ENCODE measurements at regions not wholly inside any gene's neighbourhood (a gene's known extent, or its start where the extent isn't known, plus 50 kb on each side); places are given as distances from the start of the nearest gene placed in this dataset.

DNA sequence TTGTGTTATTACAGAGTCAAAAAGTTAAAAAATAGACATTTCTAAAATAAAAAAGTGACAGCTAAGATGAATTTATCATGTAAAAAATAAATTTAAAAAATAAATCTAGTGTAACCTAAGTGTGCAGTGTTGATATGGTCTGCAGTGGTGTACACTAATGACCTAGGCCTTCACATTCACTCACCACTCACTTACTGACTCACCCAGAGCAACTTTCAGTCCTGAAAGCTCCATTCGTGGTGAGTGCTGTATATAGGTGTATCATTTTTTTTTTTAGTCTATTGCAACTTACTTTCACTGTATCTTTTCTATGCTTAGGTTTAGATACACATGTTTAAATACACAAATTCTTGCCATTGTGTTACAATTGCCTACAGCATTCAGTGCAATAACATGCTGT, 459.4 kb upstream of the ROBO1 start:
- Histone ChIP-seq H2AFZ (ENCODE audit: low read depth, low read length) (no peak overlapping the region), H3K4me1 (ENCODE audit: insufficient read depth, low read length) (peaks cover 2% of the 10 kb centered on the region), H3K4me3 (ENCODE audit: low read length) (no peak overlapping the region), H3K9me3 (ENCODE audit: low read length) (no peaks in the 10 kb centered on the region), H3K36me3 (ENCODE audit: insufficient read depth, low read length) (no peaks in the 10 kb centered on the region), H3K27me3 (ENCODE audit: insufficient read depth, low read length) (no peaks in the 10 kb centered on the region)

DNA sequence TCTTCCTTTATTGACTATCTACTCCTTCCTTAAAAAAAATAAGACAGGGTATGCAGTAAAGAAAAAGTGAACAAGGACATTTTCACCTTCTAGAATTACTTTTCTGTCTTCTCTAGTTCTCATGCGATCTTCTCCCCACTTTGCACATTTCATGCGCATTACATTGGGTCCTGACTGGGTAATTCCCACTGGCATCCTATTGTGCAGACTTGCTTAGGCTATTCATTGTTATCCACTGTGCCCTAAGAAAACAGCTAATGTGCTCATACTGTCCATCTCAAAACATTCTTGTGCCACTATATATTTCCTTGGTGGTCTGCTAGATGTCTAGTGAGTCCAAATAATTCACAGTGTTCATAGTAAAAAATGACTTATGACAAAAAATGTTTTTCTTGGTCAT, 447.4 kb upstream of the ROBO1 start:
- no peaks in the 10 kb centered on the region for H3K4me1 ChIP-seq (ENCODE audit: insufficient read depth, low read length)
- H3K4me3 ChIP-seq (ENCODE audit: low read length), result no peak overlapping the region
- H2AFZ ChIP-seq (ENCODE audit: low read depth, low read length), result no peak overlapping the region
- H3K36me3 ChIP-seq (ENCODE audit: insufficient read depth, low read length), result no peaks in the 10 kb centered on the region
- H3K9me3 ChIP-seq (ENCODE audit: low read length), result no peaks in the 10 kb centered on the region
- no peaks in the 10 kb centered on the region for H3K27me3 ChIP-seq (ENCODE audit: insufficient read depth, low read length)

DNA sequence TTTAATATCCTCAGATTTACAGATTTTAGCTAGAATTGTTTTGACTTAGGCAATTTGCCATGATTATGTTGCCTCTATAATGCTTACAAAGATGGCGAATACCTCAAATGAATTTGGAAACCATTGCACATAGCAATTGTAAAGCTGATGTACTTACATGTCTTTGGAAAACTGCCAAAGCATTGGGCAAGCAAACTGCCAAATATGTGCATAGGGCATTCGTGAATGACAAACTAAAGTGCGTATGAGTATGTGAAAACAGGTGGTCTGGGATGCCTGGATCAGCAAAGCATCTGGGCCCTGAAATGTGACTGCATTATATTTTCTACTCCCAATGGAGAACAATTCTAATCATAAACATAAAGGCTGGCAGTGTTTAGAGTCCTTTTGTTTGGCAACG, 445.3 kb upstream of the ROBO1 start:
- Histone ChIP-seq H3K27me3 (ENCODE audit: insufficient read depth, low read length) (no peaks in the 10 kb centered on the region), H3K4me3 (ENCODE audit: low read length) (no peak overlapping the region), H2AFZ (ENCODE audit: low read depth, low read length) (no peak overlapping the region), H3K36me3 (ENCODE audit: insufficient read depth, low read length) (no peaks in the 10 kb centered on the region), H3K9me3 (ENCODE audit: low read length) (no peaks in the 10 kb centered on the region), H3K4me1 (ENCODE audit: insufficient read depth, low read length) (no peaks in the 10 kb centered on the region)

DNA sequence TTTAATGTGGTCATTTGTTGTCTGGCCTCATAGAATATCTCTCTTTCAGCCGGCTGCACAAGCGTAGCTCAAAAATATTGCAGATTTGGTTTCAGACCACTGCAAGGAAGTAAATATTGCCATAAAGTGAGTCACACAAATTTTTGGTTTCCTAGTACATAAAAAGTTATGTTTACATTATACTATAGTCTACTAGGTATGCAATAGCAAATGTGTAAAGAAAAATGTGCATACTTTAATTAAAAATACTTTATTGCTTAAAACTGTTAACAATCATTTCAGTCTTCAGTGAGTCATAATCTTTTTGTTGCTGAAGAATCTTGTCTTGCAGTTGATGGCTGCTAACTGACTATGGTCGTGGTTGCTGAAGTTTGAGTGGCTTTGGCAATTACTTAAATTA, 425.1 kb upstream of the ROBO1 start:
- no peak overlapping the region for H3K4me3 ChIP-seq (ENCODE audit: low read length)
- H3K4me1 ChIP-seq (ENCODE audit: insufficient read depth, low read length), result no peaks in the 10 kb centered on the region
- H3K9me3 ChIP-seq (ENCODE audit: low read length), result no peaks in the 10 kb centered on the region
- H2AFZ ChIP-seq (ENCODE audit: low read depth, low read length), result no peak overlapping the region
- H3K36me3 ChIP-seq (ENCODE audit: insufficient read depth, low read length), result no peaks in the 10 kb centered on the region
- H3K27me3 ChIP-seq (ENCODE audit: insufficient read depth, low read length), result no peaks in the 10 kb centered on the region

DNA sequence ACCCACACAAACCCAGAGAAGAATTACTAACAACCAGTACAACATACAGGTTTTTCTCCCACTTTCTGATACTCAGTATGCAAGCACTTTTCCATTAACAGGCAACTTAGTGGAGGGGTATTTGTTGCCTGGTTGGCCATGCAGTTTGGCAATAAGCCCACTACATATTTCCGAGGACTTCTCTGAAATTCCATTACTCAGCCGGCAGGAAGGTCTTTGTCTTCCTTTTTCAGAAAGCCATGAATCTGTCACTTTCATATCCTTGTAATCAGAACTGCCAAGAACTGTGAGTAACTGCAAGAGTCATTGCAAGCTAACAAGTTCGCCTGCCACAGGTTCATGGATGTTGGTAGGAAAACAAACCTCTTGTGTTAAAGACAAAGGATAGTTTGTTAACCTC, 422.3 kb upstream of the ROBO1 start:
- Histone ChIP-seq H2AFZ (ENCODE audit: low read depth, low read length) (no peak overlapping the region), H3K9me3 (ENCODE audit: low read length) (no peaks in the 10 kb centered on the region), H3K4me1 (ENCODE audit: insufficient read depth, low read length) (no peaks in the 10 kb centered on the region), H3K27me3 (ENCODE audit: insufficient read depth, low read length) (no peaks in the 10 kb centered on the region), H3K4me3 (ENCODE audit: low read length) (no peak overlapping the region), H3K36me3 (ENCODE audit: insufficient read depth, low read length) (no peaks in the 10 kb centered on the region)

DNA sequence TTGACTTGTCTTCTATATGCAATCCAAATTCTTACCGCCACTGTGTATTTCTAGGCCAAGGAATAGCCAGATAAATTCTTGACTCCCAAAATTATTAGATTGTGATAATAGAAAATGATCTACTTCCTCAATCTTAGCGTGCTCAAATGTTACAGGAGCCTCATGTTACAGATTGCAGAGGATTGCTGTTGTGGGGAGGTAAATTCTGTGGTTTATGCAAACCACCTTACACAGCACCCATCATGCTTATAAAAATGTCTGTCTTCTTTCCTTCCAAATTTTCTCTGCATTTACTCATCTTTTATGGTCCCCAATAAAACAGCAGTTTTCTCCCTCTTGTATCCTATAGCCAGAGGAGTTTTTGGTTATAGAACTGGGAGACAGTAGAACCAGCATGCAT, 420.2 kb upstream of the ROBO1 start:
- Histone ChIP-seq H2AFZ (ENCODE audit: low read depth, low read length) (no peak overlapping the region), H3K4me1 (ENCODE audit: insufficient read depth, low read length) (no peaks in the 10 kb centered on the region), H3K27me3 (ENCODE audit: insufficient read depth, low read length) (no peaks in the 10 kb centered on the region), H3K9me3 (ENCODE audit: low read length) (no peaks in the 10 kb centered on the region), H3K4me3 (ENCODE audit: low read length) (no peak overlapping the region), H3K36me3 (ENCODE audit: insufficient read depth, low read length) (no peaks in the 10 kb centered on the region)

DNA sequence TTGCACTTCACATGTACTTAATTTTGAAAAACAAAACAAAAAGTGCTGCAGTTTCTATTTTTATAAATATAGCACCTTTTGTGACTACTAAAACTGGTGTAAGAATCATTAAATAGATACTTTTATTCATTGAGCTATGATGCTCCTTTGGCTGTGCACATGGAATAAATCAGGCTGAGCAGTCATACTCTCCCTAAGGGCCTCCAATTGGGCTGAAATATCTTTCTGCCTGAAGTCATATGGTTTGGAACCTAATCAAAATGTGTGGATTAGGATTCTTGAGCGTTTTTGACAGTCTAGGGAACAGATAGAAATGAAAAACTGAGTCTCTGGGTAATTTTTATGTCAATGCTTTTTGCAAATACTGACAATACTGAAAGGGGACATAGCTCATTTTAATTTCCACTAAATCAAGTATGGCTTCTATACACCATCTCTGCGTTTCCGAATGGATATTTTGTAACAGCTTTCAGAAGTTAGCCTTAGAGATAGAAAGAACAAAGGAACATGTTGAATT, 392.2 kb upstream of the ROBO1 start:
- Histone ChIP-seq H3K4me1 (ENCODE audit: insufficient read depth, low read length) (no peaks in the 10 kb centered on the region), H3K27me3 (ENCODE audit: insufficient read depth, low read length) (no peaks in the 10 kb centered on the region), H2AFZ (ENCODE audit: low read depth, low read length) (no peak overlapping the region), H3K9me3 (ENCODE audit: low read length) (no peaks in the 10 kb centered on the region), H3K36me3 (ENCODE audit: insufficient read depth, low read length) (no peaks in the 10 kb centered on the region), H3K4me3 (ENCODE audit: low read length) (no peak overlapping the region)

DNA sequence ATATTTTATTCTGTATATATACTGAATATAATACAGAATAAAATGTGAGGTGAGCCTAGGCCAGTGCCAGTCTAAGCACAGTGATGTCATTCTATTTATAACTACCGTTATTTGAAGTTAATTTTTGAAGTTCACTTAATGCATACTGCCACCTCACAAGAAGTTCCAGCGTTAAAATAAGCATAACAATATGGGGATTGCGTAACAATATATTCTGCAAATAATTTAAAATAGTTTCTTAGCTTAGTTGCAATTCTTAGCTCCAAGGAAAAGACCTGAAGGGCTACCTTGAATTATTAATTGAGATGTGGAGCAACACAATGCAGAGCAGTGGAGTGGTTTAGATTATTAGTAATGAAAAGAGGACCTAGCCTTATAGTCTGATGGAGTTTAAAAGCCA, 390.5 kb upstream of the ROBO1 start:
- Histone ChIP-seq H3K9me3 (ENCODE audit: low read length) (no peaks in the 10 kb centered on the region), H2AFZ (ENCODE audit: low read depth, low read length) (no peak overlapping the region), H3K4me3 (ENCODE audit: low read length) (no peak overlapping the region), H3K36me3 (ENCODE audit: insufficient read depth, low read length) (no peaks in the 10 kb centered on the region), H3K27me3 (ENCODE audit: insufficient read depth, low read length) (no peaks in the 10 kb centered on the region), H3K4me1 (ENCODE audit: insufficient read depth, low read length) (no peaks in the 10 kb centered on the region)

DNA sequence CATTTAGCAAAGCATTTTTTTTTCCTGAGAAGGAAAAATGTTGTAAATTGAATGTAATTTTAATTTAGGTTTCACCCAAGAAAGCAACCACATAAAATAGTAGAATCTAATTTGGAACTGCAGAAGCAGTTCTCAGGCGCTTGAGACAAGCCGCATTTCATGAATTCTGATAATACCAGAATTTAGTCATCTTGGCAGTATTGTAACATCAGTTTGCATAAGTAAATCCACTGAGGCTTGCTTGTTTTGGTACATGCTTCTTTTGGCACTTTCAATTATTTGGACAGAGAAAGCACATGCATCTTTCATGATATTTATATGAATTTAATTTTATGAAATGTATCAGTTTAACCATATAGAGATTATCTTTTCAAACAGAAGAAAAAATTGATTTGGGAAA, 389.7 kb upstream of the ROBO1 start:
- Histone ChIP-seq H3K36me3 (ENCODE audit: insufficient read depth, low read length) (no peaks in the 10 kb centered on the region), H3K9me3 (ENCODE audit: low read length) (no peaks in the 10 kb centered on the region), H3K4me3 (ENCODE audit: low read length) (no peak overlapping the region), H2AFZ (ENCODE audit: low read depth, low read length) (no peak overlapping the region), H3K27me3 (ENCODE audit: insufficient read depth, low read length) (no peaks in the 10 kb centered on the region), H3K4me1 (ENCODE audit: insufficient read depth, low read length) (no peaks in the 10 kb centered on the region)

DNA sequence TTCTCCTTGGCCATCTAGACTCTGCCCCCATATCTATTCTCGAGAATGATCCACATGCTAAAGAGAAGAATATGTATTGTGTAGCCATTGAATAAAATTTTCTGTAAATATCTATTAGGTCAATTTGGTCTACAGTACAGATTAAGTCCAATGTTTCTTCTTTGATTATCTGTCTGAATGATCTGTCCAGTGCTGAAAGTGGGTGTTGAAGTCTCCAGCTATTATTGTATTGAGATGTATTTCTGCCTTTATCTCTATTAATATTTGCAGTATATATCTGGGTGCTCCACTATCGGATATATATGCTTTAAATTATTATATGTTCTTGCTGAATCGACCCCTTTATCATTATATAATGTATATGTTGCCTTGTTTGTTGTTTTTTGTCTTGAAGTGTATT, 384.9 kb upstream of the ROBO1 start:
- H3K9me3 ChIP-seq (ENCODE audit: low read length), result no peaks in the 10 kb centered on the region
- H3K4me3 ChIP-seq (ENCODE audit: low read length), result no peak overlapping the region
- no peaks in the 10 kb centered on the region for H3K4me1 ChIP-seq (ENCODE audit: insufficient read depth, low read length)
- H3K36me3 ChIP-seq (ENCODE audit: insufficient read depth, low read length), result no peaks in the 10 kb centered on the region
- H3K27me3 ChIP-seq (ENCODE audit: insufficient read depth, low read length), result no peaks in the 10 kb centered on the region
- no peak overlapping the region for H2AFZ ChIP-seq (ENCODE audit: low read depth, low read length)

DNA sequence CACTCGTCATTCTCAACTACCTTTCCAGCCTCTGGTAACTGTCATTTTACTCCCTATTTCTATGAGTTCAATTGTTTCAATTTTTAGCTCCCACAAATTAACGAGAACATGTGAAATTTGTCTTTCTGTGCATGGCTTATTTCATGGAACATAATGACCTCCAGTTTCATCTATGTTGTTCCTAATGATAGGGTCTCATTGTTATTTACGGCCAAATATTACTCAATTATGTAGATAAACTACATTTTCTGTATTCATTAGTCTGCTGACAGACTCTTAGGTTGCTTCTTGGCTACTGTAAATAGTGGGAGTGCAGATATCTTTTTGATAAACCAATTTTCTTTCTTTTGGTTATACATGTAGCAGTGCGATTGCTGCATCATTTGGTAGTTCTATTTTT, 374.9 kb upstream of the ROBO1 start:
- Histone ChIP-seq H3K36me3 (ENCODE audit: insufficient read depth, low read length) (no peaks in the 10 kb centered on the region), H3K27me3 (ENCODE audit: insufficient read depth, low read length) (no peaks in the 10 kb centered on the region), H3K9me3 (ENCODE audit: low read length) (no peaks in the 10 kb centered on the region), H2AFZ (ENCODE audit: low read depth, low read length) (no peak overlapping the region), H3K4me3 (ENCODE audit: low read length) (no peak overlapping the region), H3K4me1 (ENCODE audit: insufficient read depth, low read length) (no peaks in the 10 kb centered on the region)

DNA sequence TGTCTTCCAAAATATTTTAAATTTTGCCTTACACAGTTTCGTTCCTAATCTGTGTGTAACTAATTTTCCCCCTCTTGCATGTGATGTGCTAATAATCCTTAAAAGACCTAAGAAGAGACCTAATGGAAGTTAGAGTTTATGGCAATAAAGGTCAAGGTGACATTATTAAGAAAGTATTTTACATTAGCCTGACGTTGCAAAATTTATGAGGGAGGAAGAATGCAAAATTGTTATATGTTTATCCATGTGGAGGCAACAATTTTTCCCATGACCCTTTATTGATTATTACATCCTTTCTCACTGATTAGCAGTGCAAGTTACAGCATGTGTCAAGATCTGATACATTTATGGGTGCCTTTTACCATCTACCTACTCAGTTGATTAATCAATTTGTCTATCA, 373.8 kb upstream of the ROBO1 start:
- no peaks in the 10 kb centered on the region for H3K4me1 ChIP-seq (ENCODE audit: insufficient read depth, low read length)
- no peaks in the 10 kb centered on the region for H3K36me3 ChIP-seq (ENCODE audit: insufficient read depth, low read length)

DNA sequence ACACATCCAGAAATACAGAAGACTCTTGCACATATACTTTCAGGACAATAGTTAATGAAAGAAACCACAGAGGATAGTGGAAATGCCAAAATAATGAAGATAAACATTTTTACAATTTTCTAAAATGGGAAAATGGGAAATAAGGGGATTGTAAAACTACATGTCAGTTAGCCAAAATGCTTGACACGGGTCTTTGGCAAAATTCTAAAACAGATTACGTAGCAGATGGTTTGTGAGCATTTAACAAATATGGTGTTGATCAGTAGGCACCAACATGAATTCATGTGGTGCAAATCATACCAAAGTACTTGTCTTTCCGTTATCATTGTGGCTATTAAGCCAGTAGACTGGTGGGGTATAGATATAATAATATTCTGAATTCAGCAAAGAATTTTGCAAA, 348.5 kb upstream of the ROBO1 start:
- no peaks in the 10 kb centered on the region for H3K36me3 ChIP-seq (ENCODE audit: insufficient read depth, low read length)
- H3K4me3 ChIP-seq (ENCODE audit: low read length), result no peak overlapping the region
- no peaks in the 10 kb centered on the region for H3K27me3 ChIP-seq (ENCODE audit: insufficient read depth, low read length)
- no peak overlapping the region for H2AFZ ChIP-seq (ENCODE audit: low read depth, low read length)
- H3K4me1 ChIP-seq (ENCODE audit: insufficient read depth, low read length), result no peaks in the 10 kb centered on the region
- H3K9me3 ChIP-seq (ENCODE audit: low read length), result no peaks in the 10 kb centered on the region

More for the DNA sequence above, 373.8 kb upstream of the ROBO1 start:
- H3K4me3 ChIP-seq (ENCODE audit: low read length), result no peak overlapping the region
- no peaks in the 10 kb centered on the region for H3K9me3 ChIP-seq (ENCODE audit: low read length)
- no peak overlapping the region for H2AFZ ChIP-seq (ENCODE audit: low read depth, low read length)
- no peaks in the 10 kb centered on the region for H3K27me3 ChIP-seq (ENCODE audit: insufficient read depth, low read length)

DNA sequence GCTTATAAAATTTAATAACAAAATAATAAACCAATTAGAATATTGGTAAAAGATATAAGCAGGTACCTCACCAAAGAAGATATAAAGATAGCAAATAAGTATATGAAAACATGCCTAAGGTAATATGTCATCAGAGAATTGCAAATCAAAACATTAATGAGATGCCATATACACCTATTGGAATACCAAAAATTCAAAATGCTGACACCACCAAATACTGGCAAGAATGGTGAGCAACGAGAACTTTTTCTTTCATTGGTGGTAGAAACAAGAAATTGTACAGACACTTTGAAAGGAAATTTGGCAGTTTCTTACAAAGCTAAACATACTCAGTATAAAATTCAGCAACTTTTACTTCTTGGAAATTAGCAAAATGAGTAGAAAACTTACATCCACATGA, 346.9 kb upstream of the ROBO1 start:
- no peaks in the 10 kb centered on the region for H3K4me1 ChIP-seq (ENCODE audit: insufficient read depth, low read length)
- no peak overlapping the region for H3K4me3 ChIP-seq (ENCODE audit: low read length)
- H3K36me3 ChIP-seq (ENCODE audit: insufficient read depth, low read length), result no peaks in the 10 kb centered on the region
- no peaks in the 10 kb centered on the region for H3K27me3 ChIP-seq (ENCODE audit: insufficient read depth, low read length)
- H3K9me3 ChIP-seq (ENCODE audit: low read length), result no peaks in the 10 kb centered on the region
- H2AFZ ChIP-seq (ENCODE audit: low read depth, low read length), result no peak overlapping the region
